ENCODE measurements at regions not wholly inside any gene's neighbourhood (a gene's known extent, or its start where the extent isn't known, plus 50 kb on each side); places are given as distances from the start of the nearest gene placed in this dataset.

DNA sequence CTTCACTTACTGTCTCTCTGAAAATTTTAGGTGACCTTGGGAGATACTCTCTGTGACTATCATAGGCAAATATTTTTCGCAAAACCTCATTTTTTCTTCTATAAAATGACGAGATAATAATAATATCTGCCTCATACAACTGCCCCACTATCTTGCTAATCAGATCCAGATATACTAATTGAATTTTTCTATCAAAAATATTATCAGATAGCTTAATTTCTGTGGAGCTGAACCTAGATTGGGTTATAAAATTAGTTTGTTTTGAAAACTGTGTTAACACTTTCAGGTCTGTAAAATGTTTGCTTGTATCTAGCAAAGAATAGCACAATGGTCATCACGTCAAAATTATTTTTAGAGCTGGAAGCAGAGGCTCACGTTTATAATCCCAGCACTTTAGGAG lies 486.7 kb upstream of the LRRN3 start:
- DNase-seq (no peak), ATAC-seq (ENCODE audit: insufficient read depth, low FRiP score) (no peak)
- no peak overlapping the region for H3K27ac ChIP-seq (ENCODE audit: low read depth in 1 of 2, low read length in 1 of 2)
- peaks cover 0 to 2% (median 0%) of the 10 kb centered on the region in 4 donors for H3K9me3 ChIP-seq (ENCODE audit: control insufficient read depth in 4 of 4, insufficient read depth in 3 of 4, low read length in 3 of 4)
- no peaks in the 10 kb centered on the region for H3K36me3 ChIP-seq (ENCODE audit: control insufficient read depth in 4 of 4, insufficient read depth in 4 of 4, low read length in 4 of 4)
- WGBS, 2 donors = 88 to 90% methylated on average over 4 of the region's 4 CpGs
- peaks cover 0 to 2% (median 0%) of the 10 kb centered on the region in 5 donors for H3K4me1 ChIP-seq (ENCODE audit: control insufficient read depth in 5 of 5, insufficient read depth in 5 of 5, low read length in 5 of 5)
- peaks cover 0 to 4% (median 0%) of the 10 kb centered on the region in 3 donors for H3K27me3 ChIP-seq (ENCODE audit: control insufficient read depth in 3 of 3, insufficient read depth in 3 of 3, low read length in 2 of 3)
- H3K9ac ChIP-seq (ENCODE audit: insufficient read depth in 1 of 2, low read length in 2 of 2) = no peak overlapping the region
- no peak for TF ChIP-seq CTCF (IDR thresholded peaks at IDR 0.05; ENCODE audit: control extremely low read depth, extremely low read depth)
- H3K4me3 ChIP-seq = no peak overlapping the region

- H3K27ac ChIP-seq (ENCODE audit: low read depth in 1 of 2, low read length in 1 of 2) = no peak overlapping the region
- ATAC-seq (ENCODE audit: insufficient read depth, low FRiP score) (no peak), DNase-seq (no peak)
- peaks cover 0 to 4% (median 0%) of the 10 kb centered on the region in 3 donors for H3K27me3 ChIP-seq (ENCODE audit: control insufficient read depth in 3 of 3, insufficient read depth in 3 of 3, low read length in 2 of 3)
- TF ChIP-seq CTCF (IDR thresholded peaks at IDR 0.05; ENCODE audit: control extremely low read depth, extremely low read depth) = no peak
- H3K9me3 ChIP-seq (ENCODE audit: control insufficient read depth in 4 of 4, insufficient read depth in 3 of 4, low read length in 3 of 4) = peaks cover 0 to 2% (median 0%) of the 10 kb centered on the region in 4 donors
- H3K4me1 ChIP-seq (ENCODE audit: control insufficient read depth in 5 of 5, insufficient read depth in 5 of 5, low read length in 5 of 5) = peaks cover 0 to 2% (median 0%) of the 10 kb centered on the region in 5 donors
- no peaks in the 10 kb centered on the region for H3K36me3 ChIP-seq (ENCODE audit: control insufficient read depth in 4 of 4, insufficient read depth in 4 of 4, low read length in 4 of 4)
- no peak overlapping the region for H3K4me3 ChIP-seq
- H3K9ac ChIP-seq (ENCODE audit: insufficient read depth in 1 of 2, low read length in 2 of 2) = no peak overlapping the region
These were observed 486.0 kb upstream of the LRRN3 start for GRCh38 chr7:110604885-110605284.

DNA sequence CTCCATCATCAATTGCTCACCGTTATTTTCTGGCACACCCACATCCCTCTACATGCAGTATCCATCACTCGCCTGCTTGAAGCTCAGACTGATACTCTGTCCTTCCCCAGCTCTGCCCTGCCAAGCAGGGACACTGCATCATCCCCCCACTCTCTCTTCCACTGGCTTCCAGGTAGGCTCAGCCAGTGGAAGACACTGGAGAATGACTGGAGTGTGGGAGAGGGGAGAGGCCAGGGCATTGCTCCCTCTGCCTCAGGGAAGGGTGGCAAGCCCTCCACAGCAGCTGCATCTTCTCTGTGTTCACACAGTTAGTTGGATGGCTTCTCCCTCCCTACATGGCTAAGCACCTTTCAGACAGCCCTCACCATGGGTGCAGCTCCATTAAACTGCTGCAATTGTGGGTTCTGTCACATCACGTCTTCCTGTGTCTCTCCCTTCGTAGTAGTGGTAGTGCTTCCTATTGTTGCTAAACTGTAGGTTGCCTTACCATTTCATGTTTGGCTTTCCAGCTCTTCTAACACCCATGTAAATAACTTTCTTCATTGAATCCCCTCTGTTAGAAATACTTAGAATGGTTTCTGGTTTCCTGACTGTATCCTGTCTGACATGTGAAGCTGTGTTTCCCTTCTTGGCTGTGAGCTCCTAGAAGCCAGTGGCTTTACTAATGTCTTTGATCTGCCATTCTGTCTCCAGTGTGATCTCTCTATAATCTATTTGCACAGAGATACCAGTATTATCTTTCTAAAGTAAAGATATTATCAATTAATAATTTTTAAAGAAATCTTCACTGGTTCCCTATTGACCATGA lies 483.7 kb upstream of the LRRN3 start:
- TF ChIP-seq CTCF (IDR thresholded peaks at IDR 0.05; ENCODE audit: control extremely low read depth, extremely low read depth) = no peak
- WGBS, 2 donors = 77 to 87% methylated on average over 4 of the region's 4 CpGs
- Histone ChIP-seq H3K4me3 (no peak overlapping the region), H3K4me1 (ENCODE audit: control insufficient read depth in 5 of 5, insufficient read depth in 5 of 5, low read length in 5 of 5) (peaks cover 0 to 2% (median 0%) of the 10 kb centered on the region in 5 donors), H3K9ac (ENCODE audit: insufficient read depth in 1 of 2, low read length in 2 of 2) (no peak overlapping the region), H3K9me3 (ENCODE audit: control insufficient read depth in 4 of 4, insufficient read depth in 3 of 4, low read length in 3 of 4) (peaks cover 0 to 2% (median 0%) of the 10 kb centered on the region in 4 donors), H3K27ac (ENCODE audit: low read depth in 1 of 2, low read length in 1 of 2) (no peak overlapping the region), H3K36me3 (ENCODE audit: control insufficient read depth in 4 of 4, insufficient read depth in 4 of 4, low read length in 4 of 4) (no peaks in the 10 kb centered on the region), H3K27me3 (ENCODE audit: control insufficient read depth in 3 of 3, insufficient read depth in 3 of 3, low read length in 2 of 3) (peaks cover 0 to 4% (median 0%) of the 10 kb centered on the region in 3 donors)
- ATAC-seq (ENCODE audit: insufficient read depth, low FRiP score) (no peak), DNase-seq (no peak)
